HG03565 (cell line): ENCODE measurements at regions not wholly inside any gene's neighbourhood (a gene's known extent, or its start where the extent isn't known, plus 50 kb on each side); places are given as distances from the start of the nearest gene placed in this dataset.

Source experiments
- ATAC-seq: cut with Tn5 transposase; IDR thresholded peaks from one replicate; pipeline ENCODE4 v1.9.1; 2021; ENCODE audit warnings: mild to moderate bottlenecking, moderate library complexity; ENCODE audit not compliant: unreplicated experiment

GRCh38 chr5:168031614-168032013, 259.8 kb upstream of the WWC1 start:
- no peak for ATAC-seq

DNA sequence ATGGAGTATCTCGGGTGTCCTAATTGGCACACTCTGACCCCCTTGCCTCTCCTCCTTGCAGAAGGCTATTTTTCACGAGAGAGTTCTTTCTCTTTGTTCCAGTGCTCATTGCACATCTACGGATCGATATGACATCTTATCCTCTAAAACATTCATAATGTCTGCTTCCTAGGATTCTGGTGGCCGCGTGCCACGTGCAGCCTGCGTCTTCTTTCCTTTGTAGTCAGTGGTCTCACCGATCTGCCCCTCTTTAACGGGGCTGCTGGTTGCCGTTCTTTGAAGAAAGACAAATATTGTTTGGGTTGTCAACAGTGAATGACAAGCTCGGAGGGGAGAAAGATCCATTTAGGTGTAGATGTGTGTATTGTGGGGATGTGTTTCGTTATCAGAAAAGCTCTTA, 252.4 kb upstream of the WWC1 start:
- ATAC-seq: no peak

GRCh38 chr5:168039566-168040248, 251.7 kb upstream of the WWC1 start:
- ATAC-seq: no peak

DNA sequence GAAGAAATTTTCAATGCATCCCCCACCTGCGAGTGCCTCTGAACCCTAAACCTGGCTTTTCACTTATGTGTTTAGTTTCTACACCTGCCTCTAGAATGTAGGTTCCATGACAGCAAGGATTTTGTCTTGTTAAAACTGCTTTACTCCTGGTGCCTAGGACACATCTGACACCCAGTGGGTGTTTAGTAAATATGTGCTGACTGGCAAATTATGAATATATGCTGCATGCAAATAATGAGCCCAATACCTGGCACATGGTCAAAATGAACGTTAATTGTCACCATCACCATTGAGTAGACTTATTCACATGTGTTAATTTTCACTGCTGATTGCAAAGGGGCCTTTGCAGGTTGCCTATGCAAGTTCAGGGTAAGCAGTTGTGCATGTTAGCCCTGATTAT, 249.9 kb upstream of the WWC1 start:
- no peak for ATAC-seq

DNA sequence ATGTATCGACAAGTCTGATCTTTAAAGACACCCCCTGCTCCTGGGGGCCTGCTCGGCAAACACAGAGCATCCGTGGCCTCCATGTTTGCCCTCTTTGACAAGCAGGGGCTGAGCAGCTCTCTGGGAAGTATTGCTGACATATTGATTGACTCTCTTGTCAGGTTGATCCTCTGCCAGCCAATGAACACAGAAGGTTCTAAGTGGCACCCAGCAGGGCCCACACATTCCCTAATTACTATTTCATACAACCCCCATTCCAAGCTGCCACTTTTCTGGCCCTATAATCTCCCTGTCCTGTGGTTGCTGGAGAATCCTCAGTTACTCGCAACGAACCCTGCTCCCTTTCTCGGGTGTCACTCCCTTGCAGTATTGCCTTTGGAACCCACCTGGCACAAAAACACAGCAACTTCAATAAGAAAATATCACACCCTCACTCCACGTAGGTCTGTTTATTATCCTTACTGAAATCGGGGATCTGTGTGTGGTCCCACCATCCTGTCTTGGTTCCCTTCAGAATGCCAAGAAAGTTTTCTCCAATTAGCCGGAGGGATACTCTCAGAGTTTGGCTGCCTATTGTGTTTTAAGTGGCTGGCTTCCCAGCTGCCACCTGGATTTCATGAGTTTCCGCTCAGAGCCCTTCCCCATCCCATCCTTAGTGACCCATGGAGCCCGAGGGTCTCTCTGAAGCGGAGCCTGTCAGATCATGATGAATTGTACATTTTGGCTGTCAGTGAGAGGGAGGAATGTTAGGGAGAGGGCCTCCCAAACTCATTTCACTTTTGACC, 249.0 kb upstream of the WWC1 start:
- ATAC-seq: no peak

DNA sequence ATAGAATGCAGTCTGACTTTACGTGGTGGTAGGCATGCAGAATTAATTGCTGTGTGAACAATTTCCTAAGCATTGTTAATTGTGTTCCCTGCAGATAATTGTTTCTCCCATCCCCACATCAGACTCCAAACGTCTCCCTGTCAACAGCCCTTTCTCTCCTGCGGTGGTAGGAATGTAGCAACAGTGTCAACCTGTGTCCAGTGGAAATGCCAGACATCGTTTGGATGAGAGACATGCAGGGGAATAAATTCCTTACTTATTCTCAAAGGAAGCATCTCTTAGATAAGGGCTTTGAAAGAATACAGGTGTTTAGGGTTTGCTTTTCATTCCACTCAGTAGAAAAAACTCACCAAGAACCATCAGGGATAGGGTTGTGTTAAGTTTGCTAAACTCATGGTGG, 245.3 kb upstream of the WWC1 start:
- ATAC-seq: no peak

GRCh38 chr5:168047043-168047668, 244.3 kb upstream of the WWC1 start:
- ATAC-seq: peak; percentile 65

DNA sequence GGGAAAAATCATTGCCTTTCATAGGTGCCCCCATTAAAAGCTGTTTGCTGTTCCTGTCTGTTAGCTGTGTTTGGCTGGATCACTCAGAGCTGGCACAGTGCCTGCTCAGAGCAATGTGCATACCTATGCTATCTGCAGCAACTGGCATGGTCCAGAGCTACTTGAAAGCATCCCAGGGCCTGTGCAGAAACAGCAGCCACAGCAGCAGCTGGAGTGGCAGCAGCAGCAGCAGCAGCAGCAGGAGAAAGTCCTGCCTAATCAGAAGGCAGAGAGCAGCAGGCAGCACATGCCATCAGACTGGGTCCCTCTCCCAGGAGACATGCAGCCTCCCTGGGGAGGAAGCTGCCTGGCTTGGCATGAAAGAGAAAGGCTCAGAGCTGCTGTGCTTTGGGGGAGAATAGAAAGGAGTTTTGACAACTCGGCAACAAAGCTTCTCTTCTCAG, 243.8 kb upstream of the WWC1 start:
- peak; percentile 12 for ATAC-seq

- no peak for ATAC-seq
Measured at GRCh38 chr5:168048486-168048885, 243.0 kb upstream of the WWC1 start.

- no peak for ATAC-seq
Measured at GRCh38 chr5:168052686-168053085, 238.8 kb upstream of the WWC1 start.

DNA sequence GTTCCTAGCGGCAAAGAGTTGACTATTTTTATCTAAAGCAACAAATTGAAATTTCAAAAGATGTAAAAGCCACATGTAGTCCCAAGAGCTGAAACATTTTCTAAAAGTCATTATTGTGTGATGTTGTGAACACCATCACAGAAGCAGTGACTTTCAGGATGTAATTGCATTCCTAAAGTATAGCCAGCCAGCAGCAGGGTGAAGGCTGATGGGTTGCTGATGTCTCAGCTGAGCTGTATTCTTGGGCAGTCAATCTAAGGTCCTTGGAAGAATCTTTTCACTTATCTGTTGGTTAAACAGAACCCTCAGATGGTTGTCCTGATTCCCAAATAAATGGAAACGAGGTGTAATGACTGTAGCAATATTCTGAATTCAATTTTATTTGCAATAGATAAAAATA, 237.4 kb upstream of the WWC1 start:
- no peak for ATAC-seq

DNA sequence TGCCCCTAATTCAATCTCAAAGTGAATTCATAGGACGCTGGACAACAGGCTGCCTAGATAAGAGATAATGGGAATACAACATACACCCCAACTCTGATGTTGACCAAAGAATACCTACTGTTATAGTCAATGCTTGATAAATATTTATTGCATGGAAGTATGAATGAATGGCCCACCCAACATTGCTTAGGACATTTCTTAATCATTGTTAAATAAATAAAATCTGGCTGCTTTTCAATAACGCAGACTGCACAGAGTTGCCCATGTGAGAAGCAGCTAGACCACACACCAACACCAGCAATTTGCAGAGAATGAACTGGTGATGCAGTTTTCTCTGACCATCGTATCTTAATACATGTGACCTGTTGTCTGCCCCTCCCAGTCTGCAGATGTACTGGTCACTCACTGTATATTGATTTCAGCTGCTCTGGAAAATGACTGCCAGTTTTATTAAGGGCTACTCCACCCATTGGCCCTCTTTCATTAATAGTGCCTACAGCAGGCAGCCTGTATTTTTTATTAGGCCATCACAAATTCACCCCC, 236.2 kb upstream of the WWC1 start:
- no peak for ATAC-seq

GRCh38 chr5:168055961-168056360, 235.5 kb upstream of the WWC1 start:
- no peak for ATAC-seq

DNA sequence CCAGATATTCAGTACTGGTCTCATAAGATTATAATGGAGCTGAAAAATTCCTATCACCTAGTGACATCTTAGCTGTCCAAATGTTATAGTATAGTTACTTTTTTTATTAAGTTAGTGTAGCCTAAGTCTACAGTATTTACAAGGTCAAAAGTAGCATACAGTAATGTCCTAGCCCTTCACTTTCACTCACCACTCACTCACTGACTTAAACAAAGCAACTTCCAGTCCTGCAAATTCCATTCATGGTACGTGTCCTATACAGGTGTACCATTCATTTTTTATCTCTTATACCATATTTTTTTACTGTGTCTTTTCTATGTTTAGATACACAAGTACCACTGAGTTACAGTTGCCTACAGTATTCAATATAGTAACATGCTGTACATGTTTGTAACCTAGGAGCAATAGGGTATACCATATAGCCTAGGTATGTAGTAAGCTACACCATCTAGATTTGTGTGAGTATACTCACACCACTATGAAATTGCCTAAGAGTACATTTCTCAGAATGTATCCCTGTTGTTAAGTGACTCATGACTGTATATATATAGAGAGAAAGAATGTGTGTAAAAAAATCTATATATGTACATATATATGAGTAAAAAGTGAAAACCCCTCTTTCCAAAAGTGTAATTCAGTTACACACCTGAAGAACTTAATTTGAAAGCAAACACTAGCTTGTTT, 234.8 kb upstream of the WWC1 start:
- ATAC-seq: no peak

DNA sequence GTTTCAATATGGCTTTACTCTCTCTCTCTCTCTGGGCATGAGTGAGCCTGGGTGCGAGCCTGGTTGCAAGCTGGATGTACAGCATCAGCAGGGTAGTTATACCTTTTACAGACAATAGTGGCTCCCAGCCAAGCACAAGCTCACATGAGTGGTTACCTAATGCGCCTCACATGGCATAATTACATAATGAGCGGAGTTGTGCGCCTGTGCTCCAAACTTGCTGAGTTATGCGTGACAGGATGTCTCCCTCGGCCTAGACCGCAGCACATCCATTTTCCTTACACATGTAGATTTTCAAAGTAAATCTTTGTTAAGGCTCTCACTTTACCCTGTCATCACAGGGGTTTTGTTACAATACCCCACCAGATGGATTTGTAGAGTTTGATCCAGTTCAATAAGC, 233.5 kb upstream of the WWC1 start:
- no peak for ATAC-seq

GRCh38 chr5:168059131-168059530, 232.3 kb upstream of the WWC1 start:
- no peak for ATAC-seq

DNA sequence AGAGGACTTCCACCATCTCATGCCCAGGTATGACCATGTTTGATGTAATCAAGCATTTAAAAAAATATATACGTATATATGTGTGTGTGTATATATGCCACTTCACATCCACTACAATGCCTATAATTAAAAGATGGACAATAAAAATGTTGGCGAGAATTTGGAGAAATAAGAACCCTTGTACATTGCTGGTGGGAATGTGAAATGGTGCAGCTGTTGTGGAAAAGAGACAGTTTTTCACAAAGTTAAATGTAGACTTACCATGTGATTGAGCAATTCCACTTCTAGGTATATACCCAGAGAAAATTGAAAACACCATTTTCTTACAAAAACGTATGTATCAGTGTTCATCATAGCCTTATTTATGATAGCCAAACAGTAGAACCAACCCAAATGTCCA, 229.2 kb upstream of the WWC1 start:
- no peak for ATAC-seq

DNA sequence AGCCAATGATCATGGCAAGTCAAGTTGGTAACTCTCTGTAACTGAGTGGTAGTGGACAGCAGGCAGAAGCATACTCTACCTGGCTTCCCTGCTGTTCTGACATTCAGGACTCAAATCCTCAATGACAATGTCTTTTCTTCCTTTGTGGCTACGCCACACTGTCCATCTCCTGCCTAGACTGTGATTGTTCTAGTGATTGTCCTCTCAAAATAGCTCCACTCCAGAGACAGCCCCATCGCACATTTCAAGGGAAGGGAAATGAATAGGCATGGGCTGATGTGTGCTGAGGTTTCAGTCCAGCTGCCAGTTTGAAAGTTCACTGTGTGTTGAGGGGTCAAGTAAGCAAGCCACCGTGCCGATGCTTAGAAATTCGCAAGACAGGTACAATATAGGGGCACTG, 227.0 kb upstream of the WWC1 start:
- no peak for ATAC-seq

DNA sequence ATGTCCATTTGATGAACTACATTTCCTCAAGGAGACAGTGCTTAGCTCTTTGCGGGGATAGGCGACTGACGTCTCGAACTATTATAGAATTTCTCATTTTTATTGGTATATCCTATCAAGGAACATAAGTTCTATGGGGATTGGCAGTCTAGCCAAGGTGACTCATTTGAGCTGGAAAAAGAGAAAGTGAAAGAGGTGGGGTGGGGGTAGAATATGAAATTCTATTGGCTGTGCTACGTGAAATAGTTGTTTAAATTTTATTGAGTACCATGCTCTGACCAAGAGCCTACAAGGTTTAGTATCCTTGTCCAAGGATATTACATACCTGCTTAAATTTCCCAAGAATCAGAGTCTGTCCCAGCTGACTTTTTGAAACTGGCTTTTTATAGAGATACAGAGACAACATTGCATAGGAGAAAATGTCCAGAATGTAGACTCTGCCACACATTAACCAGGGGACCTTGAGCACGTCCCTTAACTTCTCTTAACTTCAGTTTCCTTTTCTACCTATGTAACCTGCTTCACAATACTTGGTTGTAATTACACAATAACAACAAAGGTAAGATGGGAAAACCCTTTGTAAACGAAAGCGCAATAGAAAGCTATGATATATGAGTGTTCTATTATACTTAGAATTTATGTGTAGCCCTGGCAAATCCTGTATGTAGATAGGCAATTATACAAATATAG, 226.4 kb upstream of the WWC1 start:
- no peak for ATAC-seq

DNA sequence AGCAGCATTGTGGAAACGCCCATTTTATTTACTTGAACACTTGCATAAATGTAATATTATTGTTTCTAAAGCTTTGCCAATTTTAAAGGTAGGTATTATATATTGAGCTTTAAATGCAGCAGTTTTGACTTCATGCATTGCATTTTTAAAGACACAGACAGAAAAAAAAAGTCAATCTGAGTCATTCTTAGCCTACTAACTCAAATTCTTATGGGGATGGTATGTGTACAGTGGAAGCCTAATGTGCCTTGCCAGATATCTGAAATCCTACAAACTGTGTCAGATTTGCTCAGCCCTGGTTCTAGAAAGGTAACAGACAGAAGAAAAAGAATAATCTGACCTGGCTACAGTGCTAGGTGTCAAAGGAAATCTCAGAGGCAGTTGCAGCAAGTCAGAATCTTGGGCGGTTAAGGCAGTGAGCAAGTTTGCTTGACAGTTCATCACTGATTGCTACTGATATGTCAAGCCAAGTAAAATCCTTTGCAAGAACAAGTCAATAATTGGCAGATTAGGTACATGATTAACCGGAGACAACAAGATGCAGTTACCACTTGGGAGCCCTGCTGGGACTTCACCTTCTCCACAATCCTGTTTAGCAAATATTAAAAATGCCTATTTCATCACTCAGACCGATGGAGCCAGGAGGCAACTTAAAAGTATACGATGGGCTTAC, 224.8 kb upstream of the WWC1 start:
- ATAC-seq: no peak
